Activated T-cell treated with anti-CD3 and anti-CD28 coated beads for 48 hours (primary cell): ENCODE measurements at regions not wholly inside any gene's neighbourhood (a gene's known extent, or its start where the extent isn't known, plus 50 kb on each side); places are given as distances from the start of the nearest gene placed in this dataset.
"Not testable (repeated sequence)": the region's sequence is repeated elsewhere in the genome, so short reads cannot be mapped to it uniquely, and the experiment has no call there.

Experiments used
- DNase-seq: peaks from one replicate; pipeline ENCODE4 v3.0.0-alpha.2; 2020; ENCODE audit warnings: low read depth

GRCh38 chr7:136324073-136324704 lies 347.0 kb upstream of the MTPN start:
- DNase-seq = no peak

GRCh38 chr7:136312592-136312991 lies 335.4 kb upstream of the MTPN start:
- no peak for DNase-seq

GRCh38 chr7:136309407-136309806 lies 332.2 kb upstream of the MTPN start:
- DNase-seq = no peak

GRCh38 chr7:136308230-136308629 lies 331.1 kb upstream of the MTPN start:
- DNase-seq = no peak

GRCh38 chr7:136303162-136303561 lies 326.0 kb upstream of the MTPN start:
- DNase-seq = no peak

GRCh38 chr7:136302049-136302448 lies 324.9 kb upstream of the MTPN start:
- no peak for DNase-seq

- no peak for DNase-seq
Measured at GRCh38 chr7:136294977-136295376, 317.8 kb upstream of the MTPN start.

- no peak for DNase-seq
Measured at GRCh38 chr7:136293841-136294391, 316.8 kb upstream of the MTPN start.

- DNase-seq = no peak
Measured at GRCh38 chr7:136293272-136293671, 316.1 kb upstream of the MTPN start.

GRCh38 chr7:136292365-136292764 lies 315.2 kb upstream of the MTPN start:
- DNase-seq = no peak

- DNase-seq = no peak
Measured at GRCh38 chr7:136290351-136290750, 313.2 kb upstream of the MTPN start.

GRCh38 chr7:136278057-136278456 lies 300.9 kb upstream of the MTPN start:
- DNase-seq = no peak

- no peak for DNase-seq
Measured at GRCh38 chr7:136275794-136276193, 298.6 kb upstream of the MTPN start.

- no peak for DNase-seq
Measured at GRCh38 chr7:136274636-136275345, 297.6 kb upstream of the MTPN start.

GRCh38 chr7:136272934-136273333 lies 295.8 kb upstream of the MTPN start:
- DNase-seq = no peak

- DNase-seq = no peak
Measured at GRCh38 chr7:136267822-136268221, 290.7 kb upstream of the MTPN start.

- no peak for DNase-seq
Measured at GRCh38 chr7:136266457-136266856, 289.3 kb upstream of the MTPN start.

GRCh38 chr7:136264304-136264703 lies 287.1 kb upstream of the MTPN start:
- not testable (repeated sequence) for DNase-seq

GRCh38 chr7:136263112-136263860 lies 286.1 kb upstream of the MTPN start:
- not testable (repeated sequence) for DNase-seq

- not testable (repeated sequence) for DNase-seq
Measured at GRCh38 chr7:136260591-136260990, 283.4 kb upstream of the MTPN start.

GRCh38 chr7:136259074-136259473 lies 281.9 kb upstream of the MTPN start:
- no peak for DNase-seq

- no peak for DNase-seq
Measured at GRCh38 chr7:136256491-136256890, 279.3 kb upstream of the MTPN start.

GRCh38 chr7:136254148-136254547 lies 277.0 kb upstream of the MTPN start:
- no peak for DNase-seq
